ENCODE measurements at regions not wholly inside any gene's neighbourhood (a gene's known extent, or its start where the extent isn't known, plus 50 kb on each side); places are given as distances from the start of the nearest gene placed in this dataset.

DNA sequence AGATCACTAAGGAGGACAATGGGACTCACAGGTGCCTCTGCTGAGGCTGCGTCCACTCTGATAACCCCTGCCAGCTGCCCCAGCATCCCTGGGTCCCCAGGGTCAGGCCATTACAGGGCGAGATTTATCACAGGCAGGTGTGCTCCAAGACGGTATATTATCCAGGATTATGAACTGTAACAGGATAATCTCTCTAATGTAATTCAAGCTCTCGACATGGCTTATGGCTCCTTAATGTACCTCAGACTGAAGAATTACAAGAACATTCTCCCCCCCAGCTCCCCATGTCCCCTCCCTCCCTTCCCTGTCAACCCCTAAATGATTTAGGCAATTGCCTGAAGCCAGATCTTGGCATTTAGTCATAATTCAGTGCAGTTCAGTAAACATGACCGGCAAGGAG is 86.8 kb downstream of the NCR2 start:
- no peak overlapping the region for H3K4me2 ChIP-seq (ENCODE audit: control insufficient read depth, extremely low read depth, insufficient read depth, low read depth, low read length)
- H3K4me1 ChIP-seq (ENCODE audit: control insufficient read depth, extremely low read depth, insufficient read depth, low read length), result no peaks in the 10 kb centered on the region
- H3K9me3 ChIP-seq (ENCODE audit: control insufficient read depth, low read depth, low read length), result peaks cover 3% of the 10 kb centered on the region
- no peak overlapping the region for H3K9ac ChIP-seq (ENCODE audit: control insufficient read depth, extremely low read depth, insufficient read depth, low read length)
- dilution Hi-C loops (cut with MboI; ENCODE audit: extremely low pct_ligation_motif_present, low sequenced_read_pairs), result no loop called here
- H3K36me3 ChIP-seq (ENCODE audit: control insufficient read depth in 2 of 2, extremely low read depth in 1 of 2, insufficient read depth in 2 of 2, low read length in 2 of 2), result no peaks in the 10 kb centered on the region
- no peak for TF ChIP-seq EZH2 (IDR thresholded peaks at IDR 0.05; ENCODE audit: low read length)
- TF ChIP-seq, protein P1, sequence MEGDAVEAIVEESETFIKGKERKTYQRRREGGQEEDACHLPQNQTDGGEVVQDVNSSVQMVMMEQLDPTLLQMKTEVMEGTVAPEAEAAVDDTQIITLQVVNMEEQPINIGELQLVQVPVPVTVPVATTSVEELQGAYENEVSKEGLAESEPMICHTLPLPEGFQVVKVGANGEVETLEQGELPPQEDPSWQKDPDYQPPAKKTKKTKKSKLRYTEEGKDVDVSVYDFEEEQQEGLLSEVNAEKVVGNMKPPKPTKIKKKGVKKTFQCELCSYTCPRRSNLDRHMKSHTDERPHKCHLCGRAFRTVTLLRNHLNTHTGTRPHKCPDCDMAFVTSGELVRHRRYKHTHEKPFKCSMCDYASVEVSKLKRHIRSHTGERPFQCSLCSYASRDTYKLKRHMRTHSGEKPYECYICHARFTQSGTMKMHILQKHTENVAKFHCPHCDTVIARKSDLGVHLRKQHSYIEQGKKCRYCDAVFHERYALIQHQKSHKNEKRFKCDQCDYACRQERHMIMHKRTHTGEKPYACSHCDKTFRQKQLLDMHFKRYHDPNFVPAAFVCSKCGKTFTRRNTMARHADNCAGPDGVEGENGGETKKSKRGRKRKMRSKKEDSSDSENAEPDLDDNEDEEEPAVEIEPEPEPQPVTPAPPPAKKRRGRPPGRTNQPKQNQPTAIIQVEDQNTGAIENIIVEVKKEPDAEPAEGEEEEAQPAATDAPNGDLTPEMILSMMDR (optimal IDR thresholded peaks at IDR 0.05 in 1 of 3, IDR thresholded peaks at IDR 0.05 in 1 of 3, conservative IDR thresholded peaks at IDR 0.05 in 1 of 3; ENCODE audit: extremely low read depth in 1 of 3, insufficient read depth in 2 of 3, low read length in 3 of 3), result no peak
- FAIRE-seq (no peak), DNase-seq (ENCODE audit: low read depth, low spot score) (no peak)
- H3K27ac ChIP-seq (ENCODE audit: control insufficient read depth, insufficient read depth, low read length), result no peak overlapping the region
- H4K20me1 ChIP-seq (ENCODE audit: control insufficient read depth, extremely low read depth, insufficient read depth, low read length), result no peaks in the 10 kb centered on the region
- no peak overlapping the region for H3K4me3 ChIP-seq (ENCODE audit: control insufficient read depth in 2 of 3, extremely low read depth in 1 of 3, insufficient read depth in 2 of 3, low read depth in 1 of 3, low read length in 3 of 3)
- peaks cover 54% of the 10 kb centered on the region for H3K27me3 ChIP-seq (ENCODE audit: control insufficient read depth, extremely low read depth, insufficient read depth, low read length)
- H3K9me1 ChIP-seq (ENCODE audit: control insufficient read depth, extremely low read depth, insufficient read depth, low read length), result no peaks in the 10 kb centered on the region
- H3K79me2 ChIP-seq (ENCODE audit: control insufficient read depth, insufficient read depth, low read length), result no peaks in the 10 kb centered on the region
- H2AFZ ChIP-seq (ENCODE audit: control insufficient read depth, low read length), result no peak overlapping the region

DNA sequence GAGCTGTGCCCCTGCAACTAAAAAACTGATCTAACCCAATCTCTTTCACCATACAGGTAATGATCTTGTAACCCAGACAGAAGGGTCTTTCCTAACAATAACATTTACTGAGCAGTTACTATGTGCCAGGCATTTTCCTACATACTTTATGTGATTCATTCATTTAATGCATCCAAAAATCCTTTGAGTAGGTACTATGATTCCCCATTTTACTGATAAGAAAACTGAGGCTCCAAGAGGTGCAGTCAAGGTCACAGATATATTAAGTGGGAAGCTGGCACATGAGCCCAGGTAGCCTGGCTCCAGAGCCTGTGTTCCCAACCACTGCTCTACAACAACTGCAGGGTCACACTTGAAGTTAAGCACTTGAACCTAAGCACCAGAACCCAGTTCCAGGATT is 87.6 kb downstream of the NCR2 start:
- Histone ChIP-seq H3K4me3 (ENCODE audit: control insufficient read depth in 2 of 3, extremely low read depth in 1 of 3, insufficient read depth in 2 of 3, low read depth in 1 of 3, low read length in 3 of 3) (no peak overlapping the region), H3K9ac (ENCODE audit: control insufficient read depth, extremely low read depth, insufficient read depth, low read length) (no peak overlapping the region), H4K20me1 (ENCODE audit: control insufficient read depth, extremely low read depth, insufficient read depth, low read length) (no peaks in the 10 kb centered on the region), H3K4me2 (ENCODE audit: control insufficient read depth, extremely low read depth, insufficient read depth, low read depth, low read length) (no peak overlapping the region), H3K27ac (ENCODE audit: control insufficient read depth, insufficient read depth, low read length) (no peak overlapping the region), H3K4me1 (ENCODE audit: control insufficient read depth, extremely low read depth, insufficient read depth, low read length) (no peaks in the 10 kb centered on the region), H3K9me3 (ENCODE audit: control insufficient read depth, low read depth, low read length) (peaks cover 3% of the 10 kb centered on the region), H3K9me1 (ENCODE audit: control insufficient read depth, extremely low read depth, insufficient read depth, low read length) (no peaks in the 10 kb centered on the region), H3K79me2 (ENCODE audit: control insufficient read depth, insufficient read depth, low read length) (no peaks in the 10 kb centered on the region), H2AFZ (ENCODE audit: control insufficient read depth, low read length) (no peak overlapping the region), H3K27me3 (ENCODE audit: control insufficient read depth, extremely low read depth, insufficient read depth, low read length) (peaks cover 54% of the 10 kb centered on the region), H3K36me3 (ENCODE audit: control insufficient read depth in 2 of 2, extremely low read depth in 1 of 2, insufficient read depth in 2 of 2, low read length in 2 of 2) (no peaks in the 10 kb centered on the region)
- dilution Hi-C loops (cut with MboI; ENCODE audit: extremely low pct_ligation_motif_present, low sequenced_read_pairs), result no loop called here
- TF ChIP-seq EZH2 (IDR thresholded peaks at IDR 0.05; ENCODE audit: low read length), result no peak
- TF ChIP-seq, protein P1 (optimal IDR thresholded peaks at IDR 0.05 in 1 of 3, IDR thresholded peaks at IDR 0.05 in 1 of 3, conservative IDR thresholded peaks at IDR 0.05 in 1 of 3; ENCODE audit: extremely low read depth in 1 of 3, insufficient read depth in 2 of 3, low read length in 3 of 3), result no peak
- no peak for FAIRE-seq
- no peak for DNase-seq (ENCODE audit: low read depth, low spot score)

Measured in keratinocyte (primary cell).